ENCODE measurements at regions not wholly inside any gene's neighbourhood (a gene's known extent, or its start where the extent isn't known, plus 50 kb on each side); places are given as distances from the start of the nearest gene placed in this dataset.

DNA sequence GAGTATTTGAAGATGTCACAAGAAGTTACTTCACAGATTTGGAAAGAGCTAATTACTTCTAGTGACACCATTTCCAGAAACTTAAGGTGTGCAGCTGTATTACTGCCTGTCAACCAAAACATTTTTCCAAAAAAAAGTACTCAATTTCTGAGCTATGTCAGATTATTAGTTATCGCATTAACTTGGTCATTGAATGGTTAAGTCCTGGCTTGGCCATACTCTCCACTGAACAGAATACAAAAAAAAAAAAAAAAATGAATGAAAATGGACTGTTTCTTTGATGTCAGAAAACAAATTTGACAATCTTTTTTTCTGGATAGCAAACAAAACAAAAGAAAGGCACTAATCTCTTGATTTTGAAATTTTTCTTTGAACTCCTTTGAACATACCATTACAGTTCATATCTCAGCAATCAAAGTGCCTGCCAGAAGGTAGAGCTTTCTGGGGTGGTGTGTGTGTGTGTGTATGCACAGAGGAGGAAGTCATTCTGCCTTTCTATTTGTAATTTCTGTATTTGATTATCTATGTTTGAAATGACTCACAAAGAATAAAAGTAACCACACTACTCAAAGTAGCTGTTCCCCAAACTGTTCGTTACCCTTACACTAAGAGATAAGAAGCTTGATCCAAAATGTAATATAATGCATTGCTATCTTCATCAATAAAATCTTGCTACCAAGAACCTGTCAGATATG, 210.8 kb upstream of the FUT9 start:
- CTCF ChIA-PET = no interaction called here

DNA sequence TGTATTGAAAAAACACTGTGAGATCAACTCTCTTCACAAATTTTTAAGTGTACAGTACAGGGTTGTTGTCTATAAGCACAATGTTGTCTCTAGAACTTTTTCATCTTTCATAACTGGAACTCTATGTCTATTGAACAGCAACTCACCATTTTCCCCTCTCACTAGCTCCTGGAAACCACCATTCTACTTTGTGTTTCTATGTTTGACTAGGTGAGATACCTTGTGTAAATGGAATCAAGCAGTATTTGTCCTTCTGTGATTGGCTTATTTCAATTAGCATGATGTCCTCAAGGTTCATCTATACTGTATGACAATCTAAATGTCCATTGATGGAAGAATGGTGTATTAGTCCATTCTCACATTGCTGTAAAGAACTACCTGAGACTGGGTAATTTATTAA, 210.1 kb upstream of the FUT9 start:
- ChIA-PET CTCF (no interaction called here), POLR2A (ENCODE audit: low non-redundant PET) (no interaction called here)
- DNase-seq (ENCODE audit: low spot score) = no peak

More for the DNA sequence above, 210.8 kb upstream of the FUT9 start:
- POLR2A ChIA-PET (ENCODE audit: low non-redundant PET) = no interaction called here
- no peak overlapping the region for H3K27ac ChIP-seq
- no peak for DNase-seq (ENCODE audit: low spot score)
- TF ChIP-seq, protein P1, sequence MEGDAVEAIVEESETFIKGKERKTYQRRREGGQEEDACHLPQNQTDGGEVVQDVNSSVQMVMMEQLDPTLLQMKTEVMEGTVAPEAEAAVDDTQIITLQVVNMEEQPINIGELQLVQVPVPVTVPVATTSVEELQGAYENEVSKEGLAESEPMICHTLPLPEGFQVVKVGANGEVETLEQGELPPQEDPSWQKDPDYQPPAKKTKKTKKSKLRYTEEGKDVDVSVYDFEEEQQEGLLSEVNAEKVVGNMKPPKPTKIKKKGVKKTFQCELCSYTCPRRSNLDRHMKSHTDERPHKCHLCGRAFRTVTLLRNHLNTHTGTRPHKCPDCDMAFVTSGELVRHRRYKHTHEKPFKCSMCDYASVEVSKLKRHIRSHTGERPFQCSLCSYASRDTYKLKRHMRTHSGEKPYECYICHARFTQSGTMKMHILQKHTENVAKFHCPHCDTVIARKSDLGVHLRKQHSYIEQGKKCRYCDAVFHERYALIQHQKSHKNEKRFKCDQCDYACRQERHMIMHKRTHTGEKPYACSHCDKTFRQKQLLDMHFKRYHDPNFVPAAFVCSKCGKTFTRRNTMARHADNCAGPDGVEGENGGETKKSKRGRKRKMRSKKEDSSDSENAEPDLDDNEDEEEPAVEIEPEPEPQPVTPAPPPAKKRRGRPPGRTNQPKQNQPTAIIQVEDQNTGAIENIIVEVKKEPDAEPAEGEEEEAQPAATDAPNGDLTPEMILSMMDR (conservative IDR thresholded peaks at IDR 0.05; ENCODE audit: low read depth) = no peak

DNA sequence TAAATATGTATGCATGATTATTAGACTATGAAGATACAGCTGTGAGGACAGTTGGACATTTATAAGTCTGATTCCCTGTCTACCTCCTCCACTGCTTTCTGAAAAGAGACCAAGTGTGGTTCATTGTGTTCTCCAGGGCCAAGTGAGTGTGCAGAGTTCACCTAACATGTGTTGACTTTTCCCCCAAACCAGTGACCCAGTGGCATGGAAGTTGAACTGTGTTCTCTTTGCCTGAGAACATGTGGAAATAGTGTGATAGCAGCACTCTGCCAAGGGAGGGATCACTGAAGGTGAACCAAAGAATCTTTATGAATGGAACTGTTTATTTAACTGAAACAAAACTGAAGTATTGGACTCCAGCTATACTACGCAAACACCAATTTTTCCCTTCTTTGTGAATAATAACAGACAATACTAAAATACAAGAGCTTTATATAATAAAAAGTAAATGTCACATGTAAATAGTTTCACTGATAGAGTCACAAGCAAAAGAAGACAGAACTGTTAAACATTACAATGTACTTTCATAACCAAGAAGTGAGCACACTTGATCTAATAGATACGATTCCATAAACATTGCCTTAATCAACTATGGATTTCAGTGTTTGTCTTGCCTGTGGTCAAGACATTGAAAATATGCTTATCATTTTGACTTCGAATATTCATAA, 200.3 kb upstream of the FUT9 start:
- TF ChIP-seq, protein P1 (conservative IDR thresholded peaks at IDR 0.05; ENCODE audit: low read depth) = no peak
- ChIA-PET CTCF (no interaction called here), POLR2A (ENCODE audit: low non-redundant PET) (no interaction called here)
- no peak for DNase-seq (ENCODE audit: low spot score)
- H3K27ac ChIP-seq = no peak overlapping the region

More for the DNA sequence above, 210.1 kb upstream of the FUT9 start:
- TF ChIP-seq, protein P1 (conservative IDR thresholded peaks at IDR 0.05; ENCODE audit: low read depth) = no peak
- no peak overlapping the region for H3K27ac ChIP-seq

DNA sequence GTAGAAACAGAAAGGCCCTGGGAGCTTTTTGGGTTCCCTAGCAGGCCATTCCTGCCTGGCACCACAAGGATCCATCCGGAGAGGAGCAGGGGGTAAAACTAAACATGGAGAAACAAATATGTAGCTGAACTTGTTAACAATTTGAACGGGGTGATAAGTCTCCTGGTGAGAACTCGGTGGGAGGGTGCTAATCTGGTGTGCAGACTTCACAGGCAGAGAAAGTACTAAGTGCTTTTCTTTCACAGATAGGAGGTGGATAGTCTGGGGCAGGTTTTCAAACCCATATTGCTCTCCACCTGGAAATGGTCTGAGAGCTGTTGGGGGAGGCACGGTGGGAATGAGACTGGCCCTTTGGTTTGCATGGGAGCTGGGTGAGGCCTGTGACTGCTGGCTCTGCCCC, 196.3 kb upstream of the FUT9 start:
- no peak overlapping the region for H3K27ac ChIP-seq
- CTCF ChIA-PET = no interaction called here
- no peak for DNase-seq (ENCODE audit: low spot score)
- POLR2A ChIA-PET (ENCODE audit: low non-redundant PET) = no interaction called here
- TF ChIP-seq, protein P1 (conservative IDR thresholded peaks at IDR 0.05; ENCODE audit: low read depth) = no peak

DNA sequence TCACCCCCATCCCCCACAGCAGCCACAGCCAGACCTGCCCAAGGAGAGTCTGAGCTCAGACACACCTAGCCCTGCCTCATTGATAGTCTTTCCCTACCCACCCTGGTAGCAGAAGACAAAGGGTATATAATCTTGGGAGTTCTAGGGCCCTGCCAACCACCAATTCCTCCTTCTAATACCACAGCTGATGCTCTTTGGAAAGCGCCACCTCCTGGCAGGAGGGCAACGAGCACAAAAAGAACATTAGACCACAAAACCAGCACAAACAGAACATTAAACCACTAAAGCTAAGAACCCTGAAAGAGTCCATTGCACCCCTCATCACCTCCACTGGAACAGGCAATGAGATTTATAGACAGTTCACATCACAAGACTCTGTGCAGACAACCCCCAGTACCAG, 195.8 kb upstream of the FUT9 start:
- CTCF ChIA-PET = no interaction called here
- no peak for DNase-seq (ENCODE audit: low spot score)
- POLR2A ChIA-PET (ENCODE audit: low non-redundant PET) = no interaction called here
- TF ChIP-seq, protein P1 (conservative IDR thresholded peaks at IDR 0.05; ENCODE audit: low read depth) = no peak; the same call in 1 of the 2 replicates
- no peak overlapping the region for H3K27ac ChIP-seq

DNA sequence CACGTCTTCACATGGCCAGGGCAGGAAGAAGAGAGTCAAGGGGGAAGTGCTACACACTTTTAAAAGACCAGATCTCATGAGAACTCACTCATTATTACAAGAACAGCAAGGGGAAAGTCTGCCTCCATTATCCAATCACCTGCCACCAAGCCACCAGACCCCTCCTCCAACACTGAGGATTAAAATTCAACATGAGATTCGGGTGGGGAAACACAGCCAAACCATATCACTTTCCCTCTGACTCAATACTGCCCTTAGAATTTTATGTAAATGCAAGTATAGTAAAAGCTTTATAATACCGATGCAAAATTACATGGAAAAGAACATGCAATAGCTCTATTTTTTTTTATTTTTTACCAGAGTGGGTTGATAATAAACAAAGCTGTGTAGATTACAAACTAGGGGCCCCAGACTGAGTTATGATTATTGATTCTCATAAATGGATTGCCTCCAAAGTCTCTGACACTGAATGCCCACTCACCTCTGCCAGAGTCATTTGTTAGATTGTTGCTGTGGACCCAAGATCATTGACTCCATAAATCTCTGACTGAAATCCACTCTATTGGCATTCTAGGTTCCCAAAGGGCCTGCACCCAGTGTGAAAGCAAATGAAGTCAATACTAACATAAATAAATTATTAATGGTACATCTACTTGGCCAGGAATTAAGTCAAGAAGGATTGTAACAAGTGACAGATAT, 184.8 kb upstream of the FUT9 start:
- DNase-seq (ENCODE audit: low spot score) = no peak
- ChIA-PET CTCF (no interaction called here), POLR2A (ENCODE audit: low non-redundant PET) (no interaction called here)
- H3K27ac ChIP-seq = no peak overlapping the region
- TF ChIP-seq, protein P1 (conservative IDR thresholded peaks at IDR 0.05; ENCODE audit: low read depth) = no peak

Data from RWPE1 (cell line).